Loucy (cell line): ENCODE measurements at regions not wholly inside any gene's neighbourhood (a gene's known extent, or its start where the extent isn't known, plus 50 kb on each side); places are given as distances from the start of the nearest gene placed in this dataset.

Experiments
- H2AFZ ChIP-seq: fragments of 200-600 bp; sonication (generic); 2 replicates; pipeline ENCODE4 v1.6.0; 2016; ENCODE audit warnings: antibody characterized with exemption, mild to moderate bottlenecking, low read length, moderate library complexity
- H3F3A ChIP-seq: fragments of 200-600 bp; 2 replicates; pipeline ENCODE4 v1.6.0; 2016; ENCODE audit warnings: antibody characterized with exemption, low read depth, mild to moderate bottlenecking
- H3K27me3 ChIP-seq: fragments of 200-600 bp; sonication (generic); 2 replicates; pipeline ENCODE4 v1.6.1; 2014; ENCODE audit warnings: low read length, mild to moderate bottlenecking; ENCODE audit not compliant: insufficient read depth, poor library complexity, severe bottlenecking
- H3K36me3 ChIP-seq: fragments of 200-600 bp; sonication (generic); 2 replicates; pipeline ENCODE4 v1.6.1; 2016; ENCODE audit warnings: low read length; ENCODE audit not compliant: insufficient read depth
- H3K4me1 ChIP-seq: fragments of 200-600 bp; sonication (generic); 2 replicates; pipeline ENCODE4 v1.5.1; 2014; ENCODE audit warnings: low read length, mild to moderate bottlenecking; ENCODE audit not compliant: insufficient read depth, poor library complexity, severe bottlenecking
- H3K4me2 ChIP-seq: fragments of 200-600 bp; sonication (generic); 2 replicates; pipeline ENCODE4 v1.6.0; 2014; ENCODE audit warnings: antibody characterized with exemption, low read length, low read depth, mild to moderate bottlenecking; ENCODE audit not compliant: poor library complexity, severe bottlenecking
- H3K4me3 ChIP-seq: fragments of 200-600 bp; sonication (generic); 2 replicates; pipeline ENCODE4 v1.5.1; 2014; ENCODE audit warnings: low read length, mild to moderate bottlenecking, mixed read lengths; ENCODE audit not compliant: poor library complexity, severe bottlenecking
- H3K79me2 ChIP-seq: fragments of 200-600 bp; sonication (generic); 2 replicates; pipeline ENCODE4 v1.6.1; 2014; ENCODE audit warnings: low read length; ENCODE audit not compliant: insufficient read depth
- H3K9ac ChIP-seq: fragments of 200-600 bp; sonication (generic); 2 replicates; pipeline ENCODE4 v1.6.0; 2014; ENCODE audit warnings: mild to moderate bottlenecking, low read depth, low read length, moderate library complexity; ENCODE audit not compliant: poor library complexity, severe bottlenecking
- H3K9me2 ChIP-seq: fragments of 200-600 bp; sonication (generic); replicated peaks from 2 replicates; pipeline ENCODE4 v1.6.1; 2016; ENCODE audit warnings: low read depth, low read length, mixed read lengths
- H3K9me3 ChIP-seq: fragments of 200-600 bp; sonication (generic); 2 replicates; pipeline ENCODE4 v1.6.1; 2014; ENCODE audit warnings: mild to moderate bottlenecking, antibody characterized with exemption, low read length, low read depth; ENCODE audit not compliant: insufficient read depth
- H4K20me1 ChIP-seq: fragments of 200-600 bp; sonication (generic); 2 replicates; pipeline ENCODE4 v1.6.0; 2014; ENCODE audit warnings: antibody characterized with exemption, low read length, mild to moderate bottlenecking; ENCODE audit not compliant: insufficient read depth, poor library complexity, severe bottlenecking
- CTCF ChIP-seq: fragments of 200-600 bp; sonication (generic); conservative IDR thresholded peaks from 2 replicates; pipeline ENCODE4 v1.5.1; 2014; ENCODE audit warnings: mild to moderate bottlenecking, antibody characterized with exemption, low read length
- EZH2phosphoT487 ChIP-seq: fragments of 200-600 bp; IDR thresholded peaks from 2 replicates; pipeline ENCODE4 v1.6.1; 2018; ENCODE audit warnings: antibody characterized with exemption, mild to moderate bottlenecking, moderate library complexity, borderline replicate concordance

- Histone ChIP-seq H3K36me3 (no peaks in the 10 kb centered on the region), H4K20me1 (no peaks in the 10 kb centered on the region), H3K79me2 (no peaks in the 10 kb centered on the region), H3K4me3 (no peak overlapping the region), H3K9ac (no peak overlapping the region), H3K27me3 (no peaks in the 10 kb centered on the region), H2AFZ (no peak overlapping the region), H3K9me2 (no peaks in the 10 kb centered on the region), H3K4me1 (peaks cover 40% of the 10 kb centered on the region), H3F3A (no peaks in the 10 kb centered on the region), H3K9me3 (no peaks in the 10 kb centered on the region), H3K4me2 (no peak overlapping the region)
- TF ChIP-seq EZH2phosphoT487, result no peak
- no peak for TF ChIP-seq CTCF
Measured at GRCh38 chr1:115457289-115457688, 119.2 kb upstream of the NGF start.

GRCh38 chr1:115456441-115456961 lies 118.5 kb upstream of the NGF start:
- no peak overlapping the region for H3K9ac ChIP-seq
- no peaks in the 10 kb centered on the region for H3K36me3 ChIP-seq
- no peaks in the 10 kb centered on the region for H3K79me2 ChIP-seq
- TF ChIP-seq EZH2phosphoT487 (no peak), CTCF (no peak)
- H2AFZ ChIP-seq, result no peak overlapping the region
- H3K9me3 ChIP-seq, result no peaks in the 10 kb centered on the region
- no peak overlapping the region for H3K4me3 ChIP-seq
- no peaks in the 10 kb centered on the region for H3K9me2 ChIP-seq
- no peak overlapping the region for H3K4me2 ChIP-seq
- peaks cover 33% of the 10 kb centered on the region for H3K4me1 ChIP-seq
- no peaks in the 10 kb centered on the region for H3F3A ChIP-seq
- H4K20me1 ChIP-seq, result no peaks in the 10 kb centered on the region
- no peaks in the 10 kb centered on the region for H3K27me3 ChIP-seq

GRCh38 chr1:115454837-115455511 lies 116.9 kb upstream of the NGF start:
- Histone ChIP-seq H3K36me3 (no peaks in the 10 kb centered on the region), H2AFZ (no peak overlapping the region), H3K27me3 (no peaks in the 10 kb centered on the region), H3K9me2 (no peaks in the 10 kb centered on the region), H3K4me1 (peaks cover 22% of the 10 kb centered on the region), H3K79me2 (no peaks in the 10 kb centered on the region), H3K4me2 (no peak overlapping the region), H3K4me3 (no peak overlapping the region), H3K9me3 (no peaks in the 10 kb centered on the region), H3K9ac (no peak overlapping the region), H4K20me1 (no peaks in the 10 kb centered on the region), H3F3A (no peaks in the 10 kb centered on the region)
- TF ChIP-seq EZH2phosphoT487 (no peak), CTCF (no peak)
